Nephron progenitor cell (in vitro differentiated cells): ENCODE measurements at regions not wholly inside any gene's neighbourhood (a gene's known extent, or its start where the extent isn't known, plus 50 kb on each side); places are given as distances from the start of the nearest gene placed in this dataset.

Experiments used
- DNase-seq: peaks from one replicate; pipeline ENCODE4 v3.0.0; 2021
- H3K27ac Mint-ChIP-seq: 2 replicates; pipeline ENCODE4 v1.8.0; 2021; ENCODE audit warnings: mild to moderate bottlenecking, moderate library complexity, mixed read lengths
- H3K27me3 Mint-ChIP-seq: 2 replicates; pipeline ENCODE4 v1.8.0; 2021; ENCODE audit warnings: mild to moderate bottlenecking, low read depth, mixed read lengths; ENCODE audit not compliant: poor library complexity
- H3K36me3 Mint-ChIP-seq: 2 replicates; pipeline ENCODE4 v1.8.0; 2021; ENCODE audit warnings: low read depth, mixed read lengths
- H3K4me1 Mint-ChIP-seq: 2 replicates; pipeline ENCODE4 v1.8.0; 2021; ENCODE audit warnings: mixed read lengths
- H3K4me3 Mint-ChIP-seq: 2 replicates; pipeline ENCODE4 v1.8.0; 2021; ENCODE audit warnings: mild to moderate bottlenecking, moderate library complexity, mixed read lengths
- H3K9me3 Mint-ChIP-seq: 2 replicates; pipeline ENCODE4 v1.8.0; 2021; ENCODE audit warnings: mild to moderate bottlenecking, moderate library complexity, mixed read lengths
- CTCF ChIP-seq: fragments of 200-600 bp; sonication (generic); IDR thresholded peaks from 2 replicates; pipeline ENCODE4 v1.5.0; 2021; ENCODE audit warnings: antibody characterized with exemption

- peaks cover 20% of the 10 kb centered on the region for H3K9me3 Mint-ChIP-seq
- H3K27ac Mint-ChIP-seq, result no peak overlapping the region
- H3K36me3 Mint-ChIP-seq, result peaks cover 5% of the 10 kb centered on the region
- DNase-seq, result no peak
- no peak overlapping the region for H3K4me3 Mint-ChIP-seq
- H3K27me3 Mint-ChIP-seq, result peaks cover 87% of the 10 kb centered on the region
- peaks cover 78% of the 10 kb centered on the region for H3K4me1 Mint-ChIP-seq
- TF ChIP-seq CTCF, result no peak
Observed at GRCh38 chr2:41940745-41941063, 107.1 kb upstream of the PKDCC start.

GRCh38 chr2:41941831-41942230 lies 106.0 kb upstream of the PKDCC start:
- Mint-ChIP-seq H3K27me3 (peaks cover 87% of the 10 kb centered on the region), H3K36me3 (peaks cover 5% of the 10 kb centered on the region), H3K27ac (no peak overlapping the region), H3K4me1 (peaks cover 72% of the 10 kb centered on the region), H3K4me3 (no peak overlapping the region), H3K9me3 (peaks cover 20% of the 10 kb centered on the region)
- DNase-seq, result no peak
- no peak for TF ChIP-seq CTCF

GRCh38 chr2:41942278-41942677 lies 105.5 kb upstream of the PKDCC start:
- Mint-ChIP-seq H3K4me1 (peaks cover 73% of the 10 kb centered on the region), H3K27ac (no peak overlapping the region), H3K27me3 (peaks cover 86% of the 10 kb centered on the region), H3K4me3 (no peak overlapping the region), H3K36me3 (peaks cover 5% of the 10 kb centered on the region), H3K9me3 (peaks cover 20% of the 10 kb centered on the region)
- TF ChIP-seq CTCF, result no peak
- DNase-seq, result no peak

GRCh38 chr2:41943159-41943558 lies 104.7 kb upstream of the PKDCC start:
- TF ChIP-seq CTCF, result no peak
- Mint-ChIP-seq H3K27ac (no peak overlapping the region), H3K36me3 (peaks cover 5% of the 10 kb centered on the region), H3K4me1 (peaks cover 73% of the 10 kb centered on the region), H3K27me3 (peaks cover 86% of the 10 kb centered on the region), H3K9me3 (peaks cover 20% of the 10 kb centered on the region), H3K4me3 (no peak overlapping the region)
- DNase-seq, result no peak

GRCh38 chr2:41944220-41944880 lies 103.5 kb upstream of the PKDCC start:
- H3K27ac Mint-ChIP-seq, result no peak overlapping the region
- H3K4me3 Mint-ChIP-seq, result no peak overlapping the region
- H3K4me1 Mint-ChIP-seq, result peaks cover 70% of the 10 kb centered on the region

More at GRCh38 chr2:41944220-41944880, 103.5 kb upstream of the PKDCC start:
- no peak for DNase-seq
- Mint-ChIP-seq H3K9me3 (peaks cover 20% of the 10 kb centered on the region), H3K27me3 (peaks cover 86% of the 10 kb centered on the region), H3K36me3 (peaks cover 5% of the 10 kb centered on the region)
- TF ChIP-seq CTCF, result no peak
